Astrocyte of the cerebellum (primary cell): ENCODE measurements at regions not wholly inside any gene's neighbourhood (a gene's known extent, or its start where the extent isn't known, plus 50 kb on each side); places are given as distances from the start of the nearest gene placed in this dataset.
"Not testable (repeated sequence)": the region's sequence is repeated elsewhere in the genome, so short reads cannot be mapped to it uniquely, and the experiment has no call there.

Source experiments
- DNase-seq: peaks from one replicate; pipeline ENCODE4 v3.0.0-alpha.2; 2011; ENCODE audit warnings: low read depth
- H3K4me3 ChIP-seq: 2 replicates; pipeline ENCODE4 v1.5.1; 2011; ENCODE audit warnings: mild to moderate bottlenecking, low read depth, low read length, moderate library complexity
- in situ Hi-C: cut with HindIII; loops from 2 replicates; pipeline ENCODE4 v1.10.0; 2017; ENCODE audit warnings: low sequenced_read_pairs
- TF ChIP-seq, protein P1 (sequence below): IDR thresholded peaks from 2 replicates; pipeline ENCODE4 v1.5.1; 2012; ENCODE audit warnings: low read length, low read depth, moderate library complexity, mild to moderate bottlenecking; ENCODE audit errors: missing control alignments

DNA sequence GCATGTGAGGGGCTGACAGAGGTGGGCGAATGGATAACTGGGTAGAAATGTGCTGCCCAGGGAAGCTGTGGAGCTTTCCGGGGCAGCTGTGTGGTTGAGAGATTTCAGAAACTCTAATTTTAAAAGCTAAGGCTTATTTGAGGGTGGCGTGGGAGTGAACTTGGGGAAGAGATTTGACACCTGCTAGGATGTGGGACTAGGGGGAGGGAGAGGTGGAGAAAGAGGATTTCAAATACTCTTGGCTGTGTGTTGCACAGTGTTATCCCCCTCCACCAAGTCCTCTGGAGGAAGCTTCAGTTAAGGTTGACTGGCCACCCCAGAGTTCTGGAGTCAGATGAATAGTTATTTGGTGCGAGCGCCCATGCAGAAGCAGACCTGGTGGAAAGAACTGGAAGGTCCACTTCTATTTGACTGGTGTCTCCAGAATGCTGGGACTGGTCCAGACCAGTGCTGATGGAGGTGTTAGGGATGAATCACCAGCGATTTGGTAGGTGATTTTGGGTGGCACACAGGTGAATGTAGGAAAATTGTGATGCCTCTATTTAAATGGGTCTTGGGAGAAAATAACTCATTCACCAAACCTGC lies 72.8 kb upstream of the ALX4 start:
- in situ Hi-C loops, result no loop called here
- TF ChIP-seq, protein P1, sequence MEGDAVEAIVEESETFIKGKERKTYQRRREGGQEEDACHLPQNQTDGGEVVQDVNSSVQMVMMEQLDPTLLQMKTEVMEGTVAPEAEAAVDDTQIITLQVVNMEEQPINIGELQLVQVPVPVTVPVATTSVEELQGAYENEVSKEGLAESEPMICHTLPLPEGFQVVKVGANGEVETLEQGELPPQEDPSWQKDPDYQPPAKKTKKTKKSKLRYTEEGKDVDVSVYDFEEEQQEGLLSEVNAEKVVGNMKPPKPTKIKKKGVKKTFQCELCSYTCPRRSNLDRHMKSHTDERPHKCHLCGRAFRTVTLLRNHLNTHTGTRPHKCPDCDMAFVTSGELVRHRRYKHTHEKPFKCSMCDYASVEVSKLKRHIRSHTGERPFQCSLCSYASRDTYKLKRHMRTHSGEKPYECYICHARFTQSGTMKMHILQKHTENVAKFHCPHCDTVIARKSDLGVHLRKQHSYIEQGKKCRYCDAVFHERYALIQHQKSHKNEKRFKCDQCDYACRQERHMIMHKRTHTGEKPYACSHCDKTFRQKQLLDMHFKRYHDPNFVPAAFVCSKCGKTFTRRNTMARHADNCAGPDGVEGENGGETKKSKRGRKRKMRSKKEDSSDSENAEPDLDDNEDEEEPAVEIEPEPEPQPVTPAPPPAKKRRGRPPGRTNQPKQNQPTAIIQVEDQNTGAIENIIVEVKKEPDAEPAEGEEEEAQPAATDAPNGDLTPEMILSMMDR, result no peak
- DNase-seq, result no peak
- no peak overlapping the region for H3K4me3 ChIP-seq

DNA sequence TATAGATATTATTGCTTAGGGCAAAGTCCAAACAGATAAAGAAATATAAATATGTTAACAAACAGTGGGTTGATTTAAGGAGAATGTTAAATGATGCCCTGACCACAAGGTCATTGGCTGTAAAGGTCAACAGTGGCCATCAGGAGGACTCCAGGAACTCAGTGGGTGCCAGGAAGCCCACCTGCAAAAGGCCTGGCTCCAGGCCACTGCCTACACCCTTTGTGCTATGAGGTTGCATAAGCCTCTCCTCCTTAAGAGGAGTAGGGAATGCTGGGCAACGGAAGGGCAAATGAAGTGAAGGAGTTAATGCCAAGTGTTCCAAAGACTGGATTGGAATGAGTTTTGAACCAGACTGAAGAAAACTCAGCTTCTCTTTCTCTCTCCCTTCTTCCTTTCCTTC lies 73.3 kb upstream of the ALX4 start:
- TF ChIP-seq, protein P1, result no peak

GRCh38 chr11:44387415-44387814 lies 77.5 kb upstream of the ALX4 start:
- H3K4me3 ChIP-seq, result no peak overlapping the region
- DNase-seq, result no peak
- in situ Hi-C loops, result no loop called here
- TF ChIP-seq, protein P1, result no peak

More for the DNA sequence above, 73.3 kb upstream of the ALX4 start:
- in situ Hi-C loops, result no loop called here
- H3K4me3 ChIP-seq, result no peak overlapping the region
- DNase-seq, result no peak

DNA sequence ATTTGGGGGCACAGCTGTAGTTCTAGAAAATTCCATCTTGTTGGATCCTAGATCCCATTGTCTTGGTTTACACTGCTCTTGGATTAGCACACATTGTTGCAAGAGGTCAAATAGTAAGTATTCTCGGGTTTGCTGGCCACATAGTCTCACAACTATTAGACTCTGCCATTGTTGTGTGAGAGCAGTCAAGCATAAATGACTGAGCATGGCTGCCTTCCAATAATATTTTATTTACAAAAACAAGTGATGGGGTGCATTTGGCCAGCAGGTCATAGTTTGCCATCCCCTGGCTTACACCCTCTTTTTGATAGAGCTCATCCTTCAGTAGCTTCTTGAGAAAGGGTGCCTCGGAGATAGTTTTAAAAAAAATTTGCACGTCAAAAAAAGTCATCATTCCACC lies 77.9 kb upstream of the ALX4 start:
- in situ Hi-C loops, result no loop called here
- TF ChIP-seq, protein P1, result no peak
- no peak overlapping the region for H3K4me3 ChIP-seq
- DNase-seq, result no peak

DNA sequence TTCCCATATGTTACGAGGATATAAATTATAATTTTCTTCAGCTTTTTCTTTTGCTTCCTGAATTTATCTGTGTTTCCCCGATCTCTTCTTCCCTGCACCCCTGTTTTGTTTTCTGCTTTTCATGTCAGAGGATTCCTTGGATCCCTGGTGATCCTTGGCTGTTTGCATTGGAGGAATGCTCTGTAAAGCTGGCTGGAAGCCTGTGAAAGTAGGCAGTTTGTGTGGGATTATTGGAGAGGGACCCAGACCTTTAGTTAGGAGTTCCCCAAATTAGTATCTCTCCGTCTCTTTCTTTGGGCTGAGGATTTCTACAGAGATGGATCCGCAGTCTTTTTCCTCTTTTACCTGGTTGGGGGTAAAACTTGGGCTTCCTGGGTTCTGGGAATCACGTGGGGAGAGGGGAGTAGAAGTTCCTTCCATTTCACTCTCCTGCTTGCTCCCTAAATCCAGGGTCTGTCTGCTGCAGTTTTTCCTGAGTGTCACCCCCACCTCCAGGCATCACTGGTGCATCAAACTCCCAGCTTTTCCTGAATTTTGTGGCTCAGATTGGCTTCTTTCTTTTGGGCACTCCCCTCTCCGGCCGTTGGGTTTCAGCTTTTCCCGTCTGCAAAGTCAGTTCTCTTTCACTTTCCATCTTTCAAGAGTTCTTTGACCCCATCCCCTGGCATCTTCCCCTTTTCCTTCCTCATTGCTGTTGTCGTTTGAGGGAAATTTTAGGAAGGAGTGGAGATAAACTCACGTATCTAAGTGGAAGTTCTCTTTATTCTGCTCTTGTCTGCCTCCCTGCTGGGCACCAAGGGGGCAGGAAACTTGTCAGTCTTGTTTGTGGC lies 79.1 kb upstream of the ALX4 start:
- TF ChIP-seq, protein P1, result no peak
- DNase-seq, result no peak
- in situ Hi-C loops, result no loop called here
- H3K4me3 ChIP-seq, result no peak overlapping the region

GRCh38 chr11:44389963-44390605 lies 80.1 kb upstream of the ALX4 start:
- in situ Hi-C loops, result no loop called here
- TF ChIP-seq, protein P1, result no peak
- DNase-seq, result no peak
- H3K4me3 ChIP-seq, result no peak overlapping the region

DNA sequence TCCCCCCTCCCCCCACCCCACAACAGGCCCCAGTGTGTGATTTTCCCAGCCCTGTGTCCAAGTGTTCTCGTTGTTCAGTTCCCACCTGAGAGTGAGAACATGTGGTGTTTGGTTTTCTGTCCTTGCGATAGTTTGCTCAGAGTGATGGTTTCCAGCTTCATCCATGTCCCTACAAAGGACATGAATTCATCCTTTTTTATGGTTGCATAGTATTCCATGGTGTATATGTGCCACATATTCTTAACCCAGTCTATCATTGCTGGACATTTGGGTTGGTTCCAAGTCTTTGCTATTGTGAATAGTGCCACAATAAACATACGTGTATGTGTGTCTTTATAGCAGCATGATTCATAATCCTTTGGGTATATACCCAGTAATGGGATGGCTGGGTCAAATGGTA lies 81.1 kb upstream of the ALX4 start:
- H3K4me3 ChIP-seq, DNase-seq, in situ Hi-C loops: not testable (repeated sequence)

GRCh38 chr11:44396746-44397145 lies 86.8 kb upstream of the ALX4 start:
- in situ Hi-C loops, DNase-seq, H3K4me3 ChIP-seq: not testable (repeated sequence)
